GM12872 (cell line): ENCODE measurements at regions not wholly inside any gene's neighbourhood (a gene's known extent, or its start where the extent isn't known, plus 50 kb on each side); places are given as distances from the start of the nearest gene placed in this dataset.

ENCODE experiments used
- TF ChIP-seq, protein P1 (sequence below): IDR thresholded peaks from 3 replicates; pipeline ENCODE4 v1.5.1; 2011; ENCODE audit warnings: low read depth, mild to moderate bottlenecking, low read length, moderate library complexity; ENCODE audit not compliant: insufficient read depth

DNA sequence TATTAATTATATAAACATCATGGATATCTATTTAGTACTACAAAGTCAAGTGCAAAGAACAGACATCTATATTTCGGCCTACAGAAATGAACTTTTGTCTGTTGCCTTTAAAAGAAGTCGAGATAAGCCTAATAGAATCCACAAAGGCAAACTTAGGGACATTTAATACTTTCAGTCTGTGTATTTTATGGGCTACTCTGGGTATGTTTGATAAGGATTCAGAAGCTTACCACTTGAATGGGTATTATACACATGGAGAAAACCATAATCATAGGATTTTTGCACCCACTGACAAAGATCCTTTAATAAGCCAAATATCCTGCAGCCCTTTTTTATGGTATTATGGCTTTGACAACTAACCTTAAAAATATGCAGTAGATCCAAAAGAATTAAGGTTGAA lies 224.8 kb downstream of the LMO4 start:
- TF ChIP-seq, protein P1, sequence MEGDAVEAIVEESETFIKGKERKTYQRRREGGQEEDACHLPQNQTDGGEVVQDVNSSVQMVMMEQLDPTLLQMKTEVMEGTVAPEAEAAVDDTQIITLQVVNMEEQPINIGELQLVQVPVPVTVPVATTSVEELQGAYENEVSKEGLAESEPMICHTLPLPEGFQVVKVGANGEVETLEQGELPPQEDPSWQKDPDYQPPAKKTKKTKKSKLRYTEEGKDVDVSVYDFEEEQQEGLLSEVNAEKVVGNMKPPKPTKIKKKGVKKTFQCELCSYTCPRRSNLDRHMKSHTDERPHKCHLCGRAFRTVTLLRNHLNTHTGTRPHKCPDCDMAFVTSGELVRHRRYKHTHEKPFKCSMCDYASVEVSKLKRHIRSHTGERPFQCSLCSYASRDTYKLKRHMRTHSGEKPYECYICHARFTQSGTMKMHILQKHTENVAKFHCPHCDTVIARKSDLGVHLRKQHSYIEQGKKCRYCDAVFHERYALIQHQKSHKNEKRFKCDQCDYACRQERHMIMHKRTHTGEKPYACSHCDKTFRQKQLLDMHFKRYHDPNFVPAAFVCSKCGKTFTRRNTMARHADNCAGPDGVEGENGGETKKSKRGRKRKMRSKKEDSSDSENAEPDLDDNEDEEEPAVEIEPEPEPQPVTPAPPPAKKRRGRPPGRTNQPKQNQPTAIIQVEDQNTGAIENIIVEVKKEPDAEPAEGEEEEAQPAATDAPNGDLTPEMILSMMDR: no peak

DNA sequence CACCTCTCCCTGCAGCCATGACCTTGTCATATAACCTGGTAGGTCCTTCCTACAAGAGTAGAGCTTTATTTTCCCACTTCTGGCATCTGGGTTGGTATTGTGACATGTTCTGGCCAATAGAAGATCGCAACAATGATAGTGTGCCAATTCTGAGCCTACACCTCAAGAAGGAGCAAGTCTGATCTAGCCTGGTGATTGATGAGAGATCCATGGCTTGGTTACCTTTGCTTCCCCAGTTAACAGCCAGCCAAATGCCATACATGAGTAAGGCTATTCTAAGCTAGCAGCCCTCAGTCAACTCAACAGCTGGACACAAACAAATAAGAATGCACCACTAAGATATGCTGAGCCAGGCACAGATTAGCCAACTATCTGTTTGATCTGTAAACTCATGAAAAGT lies 226.7 kb downstream of the LMO4 start:
- TF ChIP-seq, protein P1: no peak

DNA sequence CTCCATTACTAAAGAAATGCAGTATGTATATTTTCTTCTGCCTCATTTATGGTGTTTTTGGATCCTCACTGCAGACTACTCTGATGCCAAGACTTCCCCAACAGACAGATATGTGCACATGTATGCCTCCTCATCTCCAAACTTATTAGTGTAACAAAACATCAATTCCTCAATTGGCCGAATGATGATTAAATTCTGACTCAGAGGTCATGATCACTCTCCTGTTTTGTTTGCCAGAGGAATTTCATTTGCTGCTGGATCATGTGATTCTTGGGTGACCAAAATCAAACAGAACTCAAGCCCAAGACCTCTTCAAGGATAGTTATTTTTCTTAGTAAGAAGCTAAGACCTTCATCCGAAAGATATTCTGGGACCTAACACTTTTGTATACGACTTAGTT lies 227.6 kb downstream of the LMO4 start:
- TF ChIP-seq, protein P1: no peak

DNA sequence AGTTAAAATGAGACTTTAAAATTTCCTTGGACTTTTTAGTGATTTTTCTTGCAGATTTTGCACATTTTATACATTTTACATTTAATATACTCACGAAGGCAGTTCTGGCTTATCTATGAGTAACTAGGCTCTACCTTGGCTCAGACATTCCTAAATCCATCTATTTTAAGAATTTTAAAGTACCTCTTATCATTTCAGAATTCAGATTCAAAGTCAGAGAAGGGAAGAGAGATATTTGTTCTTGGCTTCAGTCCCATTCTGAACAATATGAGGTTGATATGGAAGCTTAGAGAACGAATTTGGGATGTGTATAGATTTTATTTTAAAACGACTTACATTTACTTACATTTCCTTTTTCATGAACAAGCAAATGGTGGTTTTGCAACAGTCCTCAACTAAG lies 230.2 kb downstream of the LMO4 start:
- TF ChIP-seq, protein P1: no peak

DNA sequence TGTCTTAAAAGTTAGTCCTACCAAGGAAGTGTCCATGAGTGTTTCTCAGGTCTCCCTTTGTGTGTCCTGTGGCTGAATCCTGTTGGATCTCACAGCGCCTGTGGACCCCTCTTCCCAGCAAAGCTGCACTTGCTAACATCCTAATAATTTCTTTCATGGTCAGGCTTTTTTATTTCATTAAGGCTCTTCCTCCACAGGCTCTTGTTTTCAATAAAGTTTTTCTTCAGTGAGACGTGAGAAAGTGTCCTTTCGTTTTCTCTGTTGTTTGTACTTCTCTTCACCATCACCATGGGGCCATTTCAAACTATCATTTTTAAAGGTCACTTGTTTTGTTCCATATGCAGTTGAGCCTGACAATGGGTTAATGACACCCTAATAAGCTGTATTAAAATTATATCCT lies 231.5 kb downstream of the LMO4 start:
- TF ChIP-seq, protein P1: no peak

DNA sequence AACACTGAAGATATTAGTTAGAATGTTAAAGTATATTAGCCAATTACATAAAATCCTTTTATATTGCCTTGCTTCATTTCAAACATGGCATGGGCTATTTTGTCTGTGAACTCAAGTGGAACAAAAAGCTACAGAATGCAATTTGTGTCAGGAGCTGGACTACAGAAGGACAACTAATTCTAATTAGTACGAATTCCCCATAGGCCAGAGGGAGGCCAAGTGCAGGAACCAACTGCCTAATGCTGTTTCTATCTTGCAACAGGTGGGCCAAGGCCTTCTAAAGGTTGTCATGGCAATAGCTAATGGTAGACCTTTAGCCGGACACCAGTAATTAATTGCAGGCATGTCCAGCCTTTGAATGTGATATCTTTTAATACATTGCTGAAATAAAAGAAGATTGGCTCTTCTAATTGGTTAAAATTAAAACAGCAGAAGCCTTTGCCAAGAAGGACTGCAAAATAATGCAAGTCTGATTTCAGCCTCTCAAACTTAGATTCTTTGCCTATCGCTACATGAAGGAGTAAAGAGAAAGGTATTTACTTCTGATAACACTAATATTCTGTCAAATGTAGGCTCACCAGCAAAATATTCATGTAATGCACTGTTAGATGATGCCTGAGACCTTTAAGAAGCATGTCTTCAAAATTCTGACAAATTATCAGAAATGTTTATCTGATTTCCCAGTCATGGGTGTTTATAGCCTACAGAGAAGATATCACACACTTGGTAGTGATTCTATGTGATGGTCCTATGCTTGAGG lies 232.1 kb downstream of the LMO4 start:
- TF ChIP-seq, protein P1: no peak

DNA sequence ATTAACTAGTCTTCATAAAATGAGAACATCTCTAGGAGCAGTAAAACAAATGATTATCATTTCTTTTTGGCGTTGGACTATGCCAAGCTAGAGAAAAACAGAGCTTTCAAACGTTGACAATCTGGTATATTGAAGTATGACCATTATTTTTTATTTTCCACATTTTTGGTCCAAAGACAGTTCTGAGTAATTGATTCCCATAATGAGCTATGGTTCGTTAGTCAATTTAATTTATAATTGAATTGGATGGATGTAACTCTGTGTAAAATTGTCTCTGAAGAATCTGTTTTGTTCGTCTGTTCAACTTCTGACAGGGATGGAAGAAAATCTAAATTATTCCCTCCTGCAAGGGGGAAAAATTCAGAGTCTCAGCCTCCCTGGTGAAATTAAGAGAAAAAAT lies 234.5 kb downstream of the LMO4 start:
- TF ChIP-seq, protein P1: no peak
